ENCODE measurements at regions not wholly inside any gene's neighbourhood (a gene's known extent, or its start where the extent isn't known, plus 50 kb on each side); places are given as distances from the start of the nearest gene placed in this dataset.

DNA sequence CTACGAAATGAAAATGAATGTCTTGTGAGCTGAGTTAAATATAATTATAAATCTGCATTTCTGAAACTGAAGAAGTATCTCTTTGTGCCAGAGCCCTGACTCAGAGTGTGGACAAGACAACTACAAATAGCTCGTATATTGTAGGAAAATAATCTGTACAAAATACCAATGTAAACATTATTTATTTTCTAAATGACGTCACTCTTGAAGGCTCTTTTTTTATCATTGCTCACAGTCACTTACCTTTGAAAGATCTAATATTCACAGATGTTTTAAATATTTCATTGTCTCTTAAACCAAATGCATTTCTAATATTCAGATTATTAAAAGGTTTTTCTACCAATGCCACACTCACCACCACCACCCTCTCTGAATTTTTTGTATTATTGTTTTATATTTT, 226.1 kb downstream of the SLCO4C1 start:
- TF ChIP-seq, protein P1, sequence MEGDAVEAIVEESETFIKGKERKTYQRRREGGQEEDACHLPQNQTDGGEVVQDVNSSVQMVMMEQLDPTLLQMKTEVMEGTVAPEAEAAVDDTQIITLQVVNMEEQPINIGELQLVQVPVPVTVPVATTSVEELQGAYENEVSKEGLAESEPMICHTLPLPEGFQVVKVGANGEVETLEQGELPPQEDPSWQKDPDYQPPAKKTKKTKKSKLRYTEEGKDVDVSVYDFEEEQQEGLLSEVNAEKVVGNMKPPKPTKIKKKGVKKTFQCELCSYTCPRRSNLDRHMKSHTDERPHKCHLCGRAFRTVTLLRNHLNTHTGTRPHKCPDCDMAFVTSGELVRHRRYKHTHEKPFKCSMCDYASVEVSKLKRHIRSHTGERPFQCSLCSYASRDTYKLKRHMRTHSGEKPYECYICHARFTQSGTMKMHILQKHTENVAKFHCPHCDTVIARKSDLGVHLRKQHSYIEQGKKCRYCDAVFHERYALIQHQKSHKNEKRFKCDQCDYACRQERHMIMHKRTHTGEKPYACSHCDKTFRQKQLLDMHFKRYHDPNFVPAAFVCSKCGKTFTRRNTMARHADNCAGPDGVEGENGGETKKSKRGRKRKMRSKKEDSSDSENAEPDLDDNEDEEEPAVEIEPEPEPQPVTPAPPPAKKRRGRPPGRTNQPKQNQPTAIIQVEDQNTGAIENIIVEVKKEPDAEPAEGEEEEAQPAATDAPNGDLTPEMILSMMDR (conservative IDR thresholded peaks at IDR 0.05; ENCODE audit: low read length), result no peak
- no peak for TF ChIP-seq EZH2phosphoT487 (IDR thresholded peaks at IDR 0.05; ENCODE audit: borderline replicate concordance, low read depth, low read length)

Data from OCI-LY7 (cell line).